ENCODE measurements at regions not wholly inside any gene's neighbourhood (a gene's known extent, or its start where the extent isn't known, plus 50 kb on each side); places are given as distances from the start of the nearest gene placed in this dataset.

- TF ChIP-seq CTCF (IDR thresholded peaks at IDR 0.05; ENCODE audit: insufficient read depth, low read length, severe bottlenecking) = no peak
- Histone ChIP-seq H3K4me3 (ENCODE audit: low read depth, low read length) (no peak overlapping the region), H3K27me3 (ENCODE audit: control insufficient read depth, insufficient read depth, low read length) (no peaks in the 10 kb centered on the region), H3K36me3 (ENCODE audit: control insufficient read depth, insufficient read depth, low read length) (no peaks in the 10 kb centered on the region)
- FAIRE-seq (no peak), DNase-seq (ENCODE audit: low read depth) (no peak)
These were observed 65.4 kb upstream of the ZC3H12C start for GRCh38 chr11:110027627-110028371.

GRCh38 chr11:110028921-110029320 is 64.3 kb upstream of the ZC3H12C start:
- no peaks in the 10 kb centered on the region for H3K27me3 ChIP-seq (ENCODE audit: control insufficient read depth, insufficient read depth, low read length)
- TF ChIP-seq CTCF (IDR thresholded peaks at IDR 0.05; ENCODE audit: insufficient read depth, low read length, severe bottlenecking) = no peak
- H3K36me3 ChIP-seq (ENCODE audit: control insufficient read depth, insufficient read depth, low read length) = no peaks in the 10 kb centered on the region
- peak; percentile 6 for DNase-seq (ENCODE audit: low read depth)
- no peak overlapping the region for H3K4me3 ChIP-seq (ENCODE audit: low read depth, low read length)
- FAIRE-seq = no peak

- TF ChIP-seq CTCF (IDR thresholded peaks at IDR 0.05; ENCODE audit: insufficient read depth, low read length, severe bottlenecking) = no peak
- Histone ChIP-seq H3K4me3 (ENCODE audit: low read depth, low read length) (no peak overlapping the region), H3K36me3 (ENCODE audit: control insufficient read depth, insufficient read depth, low read length) (no peaks in the 10 kb centered on the region), H3K27me3 (ENCODE audit: control insufficient read depth, insufficient read depth, low read length) (no peaks in the 10 kb centered on the region)
- FAIRE-seq (no peak), DNase-seq (ENCODE audit: low read depth) (no peak)
These were observed 63.5 kb upstream of the ZC3H12C start for GRCh38 chr11:110029714-110030113.

- no peak overlapping the region for H3K4me3 ChIP-seq (ENCODE audit: low read depth, low read length)
- peak; percentile 20 for DNase-seq (ENCODE audit: low read depth)
- no peaks in the 10 kb centered on the region for H3K36me3 ChIP-seq (ENCODE audit: control insufficient read depth, insufficient read depth, low read length)
- no peak for FAIRE-seq
- no peaks in the 10 kb centered on the region for H3K27me3 ChIP-seq (ENCODE audit: control insufficient read depth, insufficient read depth, low read length)
- no peak for TF ChIP-seq CTCF (IDR thresholded peaks at IDR 0.05; ENCODE audit: insufficient read depth, low read length, severe bottlenecking)
These were observed 62.0 kb upstream of the ZC3H12C start for GRCh38 chr11:110031171-110031570.

- H3K36me3 ChIP-seq (ENCODE audit: control insufficient read depth, insufficient read depth, low read length) = no peaks in the 10 kb centered on the region
- FAIRE-seq (no peak), DNase-seq (ENCODE audit: low read depth) (no peak)
- TF ChIP-seq CTCF (IDR thresholded peaks at IDR 0.05; ENCODE audit: insufficient read depth, low read length, severe bottlenecking) = no peak
- H3K4me3 ChIP-seq (ENCODE audit: low read depth, low read length) = no peak overlapping the region
- H3K27me3 ChIP-seq (ENCODE audit: control insufficient read depth, insufficient read depth, low read length) = no peaks in the 10 kb centered on the region
These were observed 60.9 kb upstream of the ZC3H12C start for GRCh38 chr11:110032259-110032658.
